ENCODE measurements at regions not wholly inside any gene's neighbourhood (a gene's known extent, or its start where the extent isn't known, plus 50 kb on each side); places are given as distances from the start of the nearest gene placed in this dataset.

GRCh38 chr7:48992816-48993215 is 68.5 kb downstream of the CDC14C start:
- H3K4me3 ChIP-seq (ENCODE audit: low read depth, poor library complexity, severe bottlenecking) = no peak overlapping the region
- DNase-seq (ENCODE audit: low spot score in 2 of 2) = no peak
- 43 to 64% methylated on average over 4 of the region's 4 CpGs for WGBS, 2 donors
- intact Hi-C loops (cut with DNase I; ENCODE audit: low total_unique reads) = no loop called here
- TF ChIP-seq POLR2A (IDR thresholded peaks at IDR 0.05) (no peak), CTCF (IDR thresholded peaks at IDR 0.05) (no peak)

GRCh38 chr7:49001610-49002033 is 77.3 kb downstream of the CDC14C start:
- WGBS, 2 donors = 0 to 8% methylated on average over 1 of the region's 1 CpG
- intact Hi-C loops (cut with DNase I; ENCODE audit: low total_unique reads) = no loop called here
- no peak for DNase-seq (ENCODE audit: low spot score in 2 of 2)
- H3K4me3 ChIP-seq (ENCODE audit: low read depth, poor library complexity, severe bottlenecking) = no peak overlapping the region
- TF ChIP-seq CTCF (IDR thresholded peaks at IDR 0.05) (no peak), POLR2A (IDR thresholded peaks at IDR 0.05) (no peak)

GRCh38 chr7:49010717-49011116 is 86.4 kb downstream of the CDC14C start:
- TF ChIP-seq CTCF (IDR thresholded peaks at IDR 0.05) (no peak), POLR2A (IDR thresholded peaks at IDR 0.05) (no peak)
- H3K4me3 ChIP-seq (ENCODE audit: low read depth, poor library complexity, severe bottlenecking) = no peak overlapping the region
- intact Hi-C loops (cut with DNase I; ENCODE audit: low total_unique reads) = no loop called here
- DNase-seq (ENCODE audit: low spot score in 2 of 2) = no peak
- 64 to 73% methylated on average over 2 of the region's 2 CpGs for WGBS, 2 donors

- TF ChIP-seq POLR2A (IDR thresholded peaks at IDR 0.05) (no peak), CTCF (IDR thresholded peaks at IDR 0.05) (no peak)
- intact Hi-C loops (cut with DNase I; ENCODE audit: low total_unique reads) = no loop called here
- 54 to 56% methylated on average over 4 of the region's 4 CpGs for WGBS, 2 donors
- H3K4me3 ChIP-seq (ENCODE audit: low read depth, poor library complexity, severe bottlenecking) = no peak overlapping the region
- DNase-seq (ENCODE audit: low spot score in 2 of 2) = no peak
These were observed 90.5 kb downstream of the CDC14C start for GRCh38 chr7:49014870-49015269.

GRCh38 chr7:49020145-49020544 is 95.8 kb downstream of the CDC14C start:
- WGBS, 2 donors = 64 to 87% methylated on average over 4 of the region's 4 CpGs
- H3K4me3 ChIP-seq (ENCODE audit: low read depth, poor library complexity, severe bottlenecking) = no peak overlapping the region
- DNase-seq (ENCODE audit: low spot score in 2 of 2) = no peak
- intact Hi-C loops (cut with DNase I; ENCODE audit: low total_unique reads) = no loop called here
- TF ChIP-seq POLR2A (IDR thresholded peaks at IDR 0.05) (no peak), CTCF (IDR thresholded peaks at IDR 0.05) (no peak)

GRCh38 chr7:49022448-49022847 is 98.1 kb downstream of the CDC14C start:
- H3K4me3 ChIP-seq (ENCODE audit: low read depth, poor library complexity, severe bottlenecking) = no peak overlapping the region
- intact Hi-C loops (cut with DNase I; ENCODE audit: low total_unique reads) = no loop called here
- DNase-seq (ENCODE audit: low spot score in 2 of 2) = no peak
- TF ChIP-seq POLR2A (IDR thresholded peaks at IDR 0.05) (no peak), CTCF (IDR thresholded peaks at IDR 0.05) (no peak)
